LNCaP clone FGC (cell line): ENCODE measurements at regions not wholly inside any gene's neighbourhood (a gene's known extent, or its start where the extent isn't known, plus 50 kb on each side); places are given as distances from the start of the nearest gene placed in this dataset.
"Not testable (repeated sequence)": the region's sequence is repeated elsewhere in the genome, so short reads cannot be mapped to it uniquely, and the experiment has no call there.

Experiments
- DNase-seq: peaks from one replicate; pipeline ENCODE4 v3.0.0-alpha.2; 2011; ENCODE audit warnings: low read depth
- H3K4me3 ChIP-seq: 2 replicates; pipeline ENCODE4 v1.5.1; 2011; ENCODE audit warnings: mild to moderate bottlenecking, low read depth, low read length, control low read depth
- TF ChIP-seq, protein P1 (sequence below): IDR thresholded peaks from 2 replicates; pipeline ENCODE4 v1.5.1; 2012; ENCODE audit warnings: mild to moderate bottlenecking; ENCODE audit not compliant: control insufficient read depth, insufficient read depth; ENCODE audit errors: extremely low read depth

DNA sequence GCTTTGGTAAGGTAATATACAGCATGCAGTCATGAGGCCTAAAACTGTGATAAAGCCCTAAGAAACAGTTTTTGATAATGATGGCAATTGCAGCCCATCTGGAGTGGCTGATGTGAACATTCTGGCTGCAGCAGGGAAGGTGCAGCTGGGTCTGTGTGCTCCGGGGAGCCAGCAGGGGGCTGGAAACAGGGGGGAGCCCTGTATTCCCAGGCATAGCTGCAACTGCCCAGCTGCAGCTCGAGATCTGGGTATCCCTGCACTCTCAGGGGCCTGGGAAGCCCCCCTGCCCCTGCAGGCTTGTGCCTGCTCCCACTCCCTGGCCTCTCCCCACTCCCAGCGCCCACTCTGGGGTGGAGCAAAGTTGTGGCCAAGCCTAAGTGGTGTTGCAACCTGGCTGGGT lies 95.6 kb downstream of the RRAGB start:
- no peak overlapping the region for H3K4me3 ChIP-seq
- TF ChIP-seq, protein P1, sequence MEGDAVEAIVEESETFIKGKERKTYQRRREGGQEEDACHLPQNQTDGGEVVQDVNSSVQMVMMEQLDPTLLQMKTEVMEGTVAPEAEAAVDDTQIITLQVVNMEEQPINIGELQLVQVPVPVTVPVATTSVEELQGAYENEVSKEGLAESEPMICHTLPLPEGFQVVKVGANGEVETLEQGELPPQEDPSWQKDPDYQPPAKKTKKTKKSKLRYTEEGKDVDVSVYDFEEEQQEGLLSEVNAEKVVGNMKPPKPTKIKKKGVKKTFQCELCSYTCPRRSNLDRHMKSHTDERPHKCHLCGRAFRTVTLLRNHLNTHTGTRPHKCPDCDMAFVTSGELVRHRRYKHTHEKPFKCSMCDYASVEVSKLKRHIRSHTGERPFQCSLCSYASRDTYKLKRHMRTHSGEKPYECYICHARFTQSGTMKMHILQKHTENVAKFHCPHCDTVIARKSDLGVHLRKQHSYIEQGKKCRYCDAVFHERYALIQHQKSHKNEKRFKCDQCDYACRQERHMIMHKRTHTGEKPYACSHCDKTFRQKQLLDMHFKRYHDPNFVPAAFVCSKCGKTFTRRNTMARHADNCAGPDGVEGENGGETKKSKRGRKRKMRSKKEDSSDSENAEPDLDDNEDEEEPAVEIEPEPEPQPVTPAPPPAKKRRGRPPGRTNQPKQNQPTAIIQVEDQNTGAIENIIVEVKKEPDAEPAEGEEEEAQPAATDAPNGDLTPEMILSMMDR, result 0 out of 2 replicates have a peak, but pooled peaks have one; percentile 8
- DNase-seq, result no peak

DNA sequence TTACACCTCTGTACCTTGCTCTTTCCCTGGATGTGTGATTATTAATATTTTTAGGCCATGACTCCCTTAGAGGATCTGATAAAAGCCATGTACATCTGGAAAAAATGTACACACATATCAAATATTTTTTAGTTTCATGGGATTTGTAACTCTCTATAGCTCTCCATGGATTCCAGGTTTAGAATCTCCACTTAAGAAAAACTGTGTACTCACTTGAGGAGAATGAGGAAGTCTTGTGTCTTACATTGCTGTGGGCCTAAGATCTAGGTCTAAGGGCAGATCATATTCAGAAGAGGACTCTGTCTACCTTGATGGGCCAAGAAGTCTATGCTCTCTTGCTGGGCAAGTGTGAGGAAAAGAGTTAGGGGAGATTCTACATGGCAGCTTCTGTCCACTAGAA lies 98.0 kb downstream of the RRAGB start:
- TF ChIP-seq, protein P1, result no peak
- H3K4me3 ChIP-seq, result no peak overlapping the region
- no peak for DNase-seq

DNA sequence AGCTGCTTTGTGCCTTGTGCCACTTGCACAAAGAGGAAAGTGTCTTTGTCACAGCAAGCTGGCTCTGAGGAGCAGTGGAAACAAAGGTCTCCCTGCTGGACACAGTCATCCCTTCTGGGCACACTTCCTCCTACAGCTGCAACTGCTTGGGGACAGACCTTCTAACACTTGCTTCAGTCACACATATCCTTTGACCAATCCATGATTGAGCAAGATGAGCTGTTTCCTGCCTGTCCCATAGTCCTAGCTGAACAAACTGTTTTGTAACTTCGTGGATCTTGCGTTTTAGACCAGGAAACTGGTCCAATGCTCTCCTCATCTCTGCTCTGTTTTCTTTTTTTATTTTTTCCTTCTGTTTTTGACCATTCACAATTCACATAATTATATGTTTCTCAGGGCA lies 98.5 kb downstream of the RRAGB start:
- TF ChIP-seq, protein P1, result no peak
- H3K4me3 ChIP-seq, result no peak overlapping the region
- DNase-seq, result no peak

- H3K4me3 ChIP-seq, result no peak overlapping the region
- DNase-seq, result no peak
- TF ChIP-seq, protein P1, result no peak
Measured at GRCh38 chrX:55818673-55819375, 101.3 kb downstream of the RRAGB start.

DNA sequence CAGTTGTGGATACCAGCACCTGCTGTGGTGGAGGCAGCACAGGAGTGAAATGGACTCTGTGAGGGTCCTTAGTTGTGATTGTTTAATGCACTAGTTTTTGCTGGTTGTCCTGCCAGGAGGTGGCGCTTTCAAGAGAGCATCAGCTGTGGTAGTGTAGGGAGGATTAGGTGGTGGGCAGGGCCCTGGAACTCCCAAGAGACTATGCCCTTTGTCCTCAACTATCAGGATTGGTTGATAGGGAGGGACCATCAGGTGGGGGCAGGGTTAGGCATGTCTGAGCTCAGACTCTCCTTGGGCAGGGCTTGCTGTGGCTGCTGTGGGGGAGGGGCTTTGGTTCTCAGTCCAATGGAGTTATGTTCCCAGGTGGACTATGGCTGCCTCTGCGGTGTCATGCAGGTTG lies 121.9 kb downstream of the RRAGB start:
- no peak overlapping the region for H3K4me3 ChIP-seq
- DNase-seq, result no peak
- TF ChIP-seq, protein P1, result 0 out of 2 replicates have a peak, but pooled peaks have one; percentile 2

DNA sequence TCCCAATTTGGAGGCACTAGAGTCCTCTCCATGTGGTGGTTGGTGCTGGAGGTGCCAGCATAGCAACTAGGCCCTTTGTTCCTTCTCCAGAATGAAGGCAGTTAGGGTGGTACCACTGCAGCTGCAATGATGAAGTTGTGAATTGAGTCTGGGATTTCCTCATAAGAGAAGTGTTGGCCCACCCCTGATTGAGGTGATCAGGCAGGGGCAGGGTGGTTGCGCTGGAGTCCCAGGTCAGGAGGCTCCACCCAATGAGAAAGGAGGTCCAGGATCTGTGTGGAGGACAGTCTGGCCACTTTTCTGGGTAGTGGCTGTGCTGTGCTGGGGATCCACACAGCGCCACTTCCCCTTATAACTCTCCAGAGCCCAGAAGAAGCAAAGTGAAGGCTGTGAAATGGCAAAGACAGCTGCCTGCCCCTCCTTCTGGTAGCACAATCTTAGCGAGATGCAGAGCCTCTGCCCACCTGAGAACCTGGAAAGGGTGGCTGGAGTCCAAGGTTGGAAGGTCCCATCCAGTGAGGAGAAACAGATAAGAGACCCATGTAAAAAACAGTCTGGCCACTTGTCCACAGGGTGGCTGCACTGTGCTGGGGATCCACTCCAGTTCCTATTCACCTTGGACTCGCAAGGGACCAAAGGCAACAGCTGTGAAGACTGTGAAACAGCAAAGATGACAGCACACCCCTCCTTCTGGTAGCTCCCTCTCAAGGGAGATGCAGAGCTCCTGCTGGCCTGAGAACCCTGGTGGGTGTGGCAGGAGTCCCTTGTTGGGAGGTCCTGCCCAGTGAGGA lies 124.6 kb downstream of the RRAGB start:
- DNase-seq, result no peak
- TF ChIP-seq, protein P1, result no peak
- no peak overlapping the region for H3K4me3 ChIP-seq

DNA sequence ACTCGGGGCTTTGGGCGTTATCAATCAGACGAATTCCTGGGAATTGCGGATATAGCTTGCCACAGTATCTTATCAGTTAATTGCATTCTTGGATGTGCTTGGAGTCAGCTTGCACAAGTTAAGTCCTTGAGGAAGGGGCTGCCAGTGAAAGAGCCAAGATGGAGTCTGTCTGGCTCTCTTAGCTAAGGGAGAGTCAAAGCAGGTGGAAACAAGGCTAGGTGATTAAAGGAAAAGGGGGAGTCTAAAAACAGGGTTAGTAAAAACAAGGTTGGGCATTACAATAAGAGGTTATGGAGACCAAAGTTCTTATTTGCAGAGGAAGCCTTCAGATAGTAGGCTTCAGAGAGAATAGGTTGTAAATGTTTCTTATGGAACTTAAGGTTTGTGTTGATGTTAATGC lies 149.2 kb downstream of the RRAGB start:
- not testable (repeated sequence) for H3K4me3 ChIP-seq, DNase-seq
